HG02885 (cell line): ENCODE measurements at regions not wholly inside any gene's neighbourhood (a gene's known extent, or its start where the extent isn't known, plus 50 kb on each side); places are given as distances from the start of the nearest gene placed in this dataset.

Experiments
- ATAC-seq: cut with Tn5 transposase; IDR thresholded peaks from one replicate; pipeline ENCODE4 v1.9.1; 2021; ENCODE audit warnings: mild to moderate bottlenecking; ENCODE audit not compliant: unreplicated experiment, poor library complexity

DNA sequence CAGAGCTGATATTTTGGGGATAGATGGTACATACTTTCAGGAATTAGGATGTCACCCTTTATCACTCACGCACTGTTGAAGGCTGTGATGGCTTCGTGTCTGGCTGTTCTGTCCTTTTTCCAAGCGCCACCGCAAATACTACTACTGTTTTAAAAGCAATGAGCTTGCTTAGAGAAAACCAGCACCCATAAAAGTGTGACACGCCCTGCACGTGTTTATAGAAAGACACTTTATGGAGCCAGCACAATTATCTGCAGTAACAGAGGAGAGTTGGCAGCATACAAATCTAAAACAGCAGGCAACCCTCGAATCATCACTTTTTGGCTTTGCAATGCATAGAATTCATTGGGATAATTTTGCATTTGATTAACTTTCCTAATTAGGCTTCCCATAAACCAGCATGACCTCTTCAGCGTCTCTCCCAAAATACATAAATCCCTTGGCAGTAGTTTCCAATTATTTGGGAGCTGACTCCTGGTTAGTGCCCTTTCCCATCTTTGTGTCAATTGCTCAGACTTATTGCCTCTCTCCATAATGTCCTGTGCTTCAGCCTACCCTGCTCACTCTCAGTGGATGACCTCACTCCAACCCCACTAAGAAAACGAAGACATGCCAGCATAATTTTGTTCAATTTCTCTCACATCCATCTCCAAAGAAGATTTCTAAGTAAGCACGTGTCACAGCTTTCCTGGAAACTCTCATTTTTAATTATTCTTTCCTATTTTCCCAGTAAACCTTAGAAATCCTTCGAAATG lies 118.7 kb upstream of the LARGE1 start:
- no peak for ATAC-seq

DNA sequence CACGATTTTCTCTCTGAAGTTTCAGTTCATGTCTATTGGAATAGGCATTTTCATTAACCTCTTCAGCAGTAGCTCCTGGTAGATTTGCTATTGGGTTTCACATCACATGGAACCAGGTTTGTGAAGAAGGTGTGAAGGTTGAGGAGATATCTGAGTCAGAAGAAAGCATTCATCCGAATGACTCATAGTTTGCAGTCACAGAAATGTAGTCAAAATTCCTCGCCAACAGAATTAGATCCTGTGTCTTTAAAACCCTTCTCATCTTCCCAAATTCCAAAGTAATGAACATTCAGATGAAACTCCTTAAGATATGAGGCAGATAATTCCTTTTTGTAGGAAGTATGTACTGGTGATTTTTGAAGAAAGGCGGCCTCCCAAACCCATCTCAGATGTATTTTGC lies 125.0 kb upstream of the LARGE1 start:
- ATAC-seq = no peak

DNA sequence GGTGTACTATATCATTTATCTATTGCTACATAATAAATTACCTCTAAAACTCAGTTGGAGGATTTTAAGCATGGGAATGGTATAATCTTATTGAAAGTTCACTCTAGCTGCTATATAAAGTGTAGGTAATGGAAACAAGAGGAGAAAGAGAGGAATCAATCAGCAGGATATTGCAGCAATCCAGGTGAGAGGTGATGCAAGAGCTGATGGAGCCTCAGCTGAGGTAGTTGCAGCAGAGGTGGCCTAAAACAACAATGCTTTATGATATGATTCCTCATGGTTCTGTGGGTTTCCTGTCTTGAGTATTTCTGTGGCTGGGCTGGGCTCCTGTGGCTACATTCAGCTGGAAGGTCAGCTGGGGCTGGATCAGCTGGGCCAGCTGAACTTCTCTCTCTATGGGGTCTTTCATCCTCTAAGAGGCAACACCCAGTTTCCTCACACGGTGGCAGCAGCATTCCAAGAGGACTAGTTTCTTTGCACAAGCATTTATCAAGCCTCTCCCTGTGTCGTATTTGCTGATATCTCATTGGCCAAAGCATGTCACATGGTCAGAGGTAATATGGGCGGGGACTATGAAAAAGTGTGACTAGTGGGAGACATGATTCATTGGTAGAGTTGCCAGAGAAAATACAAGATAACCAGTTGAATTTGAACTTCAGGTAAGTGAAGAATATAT lies 135.4 kb upstream of the LARGE1 start:
- no peak for ATAC-seq

DNA sequence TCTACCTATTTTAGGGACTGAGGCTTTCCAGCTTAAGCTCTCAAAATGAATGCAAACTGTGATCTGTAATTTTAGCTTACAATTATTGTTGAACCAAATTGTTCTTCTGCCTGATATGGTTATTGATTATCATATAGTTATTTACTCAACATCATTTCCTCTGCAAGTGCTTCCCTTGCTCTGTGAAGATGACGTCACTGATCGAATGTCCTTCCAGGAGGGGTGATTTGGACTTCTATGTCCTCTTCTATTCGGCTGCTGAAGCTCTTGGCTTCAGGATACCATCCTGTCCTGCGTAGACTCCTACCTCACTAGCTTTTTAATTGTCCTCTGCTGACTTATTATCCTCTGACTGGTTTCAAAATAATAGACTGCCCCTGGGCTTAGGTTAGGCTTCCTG lies 137.4 kb upstream of the LARGE1 start:
- no peak for ATAC-seq

DNA sequence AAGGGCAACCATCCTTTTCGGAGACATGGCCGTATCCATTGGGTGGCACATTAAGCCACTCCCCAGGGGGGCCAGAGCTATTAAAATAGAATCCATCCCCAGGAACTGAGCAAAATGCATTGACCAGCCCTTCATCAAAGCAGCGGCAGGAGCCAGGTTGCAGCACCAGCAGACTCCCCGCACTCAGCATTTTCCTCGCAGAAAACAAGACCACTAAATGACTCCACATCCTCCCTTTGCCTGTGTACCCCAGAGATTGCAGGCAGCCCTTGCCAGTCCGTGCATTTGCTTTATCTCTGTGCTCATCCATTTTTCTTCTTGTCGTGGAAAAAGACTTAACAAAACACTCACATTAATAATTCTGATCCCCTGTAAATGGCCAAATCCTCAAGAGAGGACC lies 144.4 kb upstream of the LARGE1 start:
- ATAC-seq = no peak

DNA sequence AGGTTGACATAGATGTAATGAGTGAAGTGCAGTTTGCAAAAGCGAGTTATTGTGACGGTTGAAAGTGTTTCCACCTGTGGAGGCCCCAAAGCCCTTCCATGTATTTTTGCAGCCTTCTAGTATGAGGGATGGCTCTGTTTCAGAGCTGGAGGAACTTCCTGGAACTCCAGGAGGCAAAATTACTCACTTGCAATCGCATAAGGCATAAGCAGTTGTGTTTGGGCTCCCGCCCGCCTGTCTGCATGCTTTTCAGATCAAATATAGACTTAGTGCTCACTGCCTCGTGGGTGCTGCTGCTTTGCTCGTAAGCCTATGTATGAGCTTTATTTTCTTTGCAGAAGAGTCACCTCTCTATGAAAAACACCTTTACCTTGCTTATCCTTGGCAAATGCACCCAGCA lies 146.8 kb upstream of the LARGE1 start:
- ATAC-seq = no peak

DNA sequence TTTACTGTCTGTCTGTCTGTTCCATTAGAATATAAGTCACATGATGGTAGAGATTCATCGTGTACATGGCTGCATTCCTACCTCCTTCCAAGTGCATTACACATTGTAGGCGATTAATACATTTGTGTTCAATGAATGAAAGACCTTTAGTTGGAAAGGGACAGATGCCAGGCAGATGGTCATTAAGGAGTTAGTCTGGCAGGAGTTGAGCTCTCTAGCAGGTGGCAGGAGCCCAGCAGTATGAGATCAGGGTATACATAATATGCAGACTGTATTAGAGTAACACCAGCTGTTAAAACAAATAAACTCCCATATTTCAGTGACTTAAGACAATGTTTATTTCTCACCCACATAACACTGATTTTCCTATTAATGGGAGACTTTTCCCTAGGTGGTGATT lies 147.7 kb upstream of the LARGE1 start:
- no peak for ATAC-seq

DNA sequence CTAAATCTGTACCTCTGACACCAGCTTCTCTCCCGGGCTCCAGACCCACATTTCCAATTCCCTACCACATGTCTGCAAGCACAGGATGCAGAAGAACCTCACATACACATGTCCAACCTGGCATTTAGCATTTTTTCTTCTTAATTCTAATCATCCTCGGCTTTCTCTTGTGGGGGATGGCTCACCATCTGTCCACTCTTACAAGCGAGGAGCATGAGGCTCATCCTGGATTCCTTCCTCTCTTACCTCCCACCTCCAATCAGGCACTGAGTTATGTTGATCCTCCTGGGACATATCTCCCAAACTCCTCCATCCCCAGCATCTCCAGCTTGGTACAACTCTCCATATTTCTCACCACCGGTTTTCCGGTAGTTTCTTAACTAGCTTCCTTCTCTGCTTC lies 149.8 kb upstream of the LARGE1 start:
- no peak for ATAC-seq

DNA sequence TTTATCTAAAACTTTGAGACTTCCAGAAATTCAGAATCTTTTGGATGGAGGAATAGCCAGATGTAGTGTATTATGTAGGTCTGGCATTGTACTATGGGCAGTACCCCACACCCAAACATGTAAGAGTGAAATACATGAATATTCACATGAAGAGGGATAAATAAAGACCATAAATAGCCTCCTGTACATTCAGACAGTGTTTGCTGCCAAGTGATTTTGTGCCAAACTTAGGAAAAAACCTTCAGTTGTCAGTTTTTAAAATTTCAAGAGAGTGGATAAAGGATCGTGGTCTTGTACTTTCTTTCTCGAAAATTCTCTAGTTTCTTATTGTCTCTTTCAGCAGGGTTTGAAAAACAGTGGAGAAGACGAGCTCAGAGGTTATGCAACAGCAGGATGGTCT lies 150.3 kb upstream of the LARGE1 start:
- no peak for ATAC-seq

DNA sequence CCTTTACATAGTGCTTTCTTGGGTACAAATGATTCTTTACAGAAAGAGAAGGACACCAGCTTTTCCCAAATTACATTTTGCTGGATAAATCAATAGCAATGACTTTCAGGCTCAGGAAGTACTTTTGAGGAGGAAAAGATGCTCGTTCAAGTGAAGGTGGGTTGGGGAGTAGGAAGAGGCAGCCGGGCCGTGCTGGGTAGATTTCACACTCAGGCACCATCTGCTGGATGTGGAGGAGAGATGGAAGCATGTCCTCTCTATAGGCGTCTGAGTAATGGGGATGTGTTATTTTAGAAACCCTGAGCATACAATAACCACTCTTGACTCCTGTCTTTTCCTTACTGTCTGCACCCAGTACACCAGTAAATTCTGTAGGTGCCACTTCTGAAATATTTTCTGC lies 152.3 kb upstream of the LARGE1 start:
- no peak for ATAC-seq

DNA sequence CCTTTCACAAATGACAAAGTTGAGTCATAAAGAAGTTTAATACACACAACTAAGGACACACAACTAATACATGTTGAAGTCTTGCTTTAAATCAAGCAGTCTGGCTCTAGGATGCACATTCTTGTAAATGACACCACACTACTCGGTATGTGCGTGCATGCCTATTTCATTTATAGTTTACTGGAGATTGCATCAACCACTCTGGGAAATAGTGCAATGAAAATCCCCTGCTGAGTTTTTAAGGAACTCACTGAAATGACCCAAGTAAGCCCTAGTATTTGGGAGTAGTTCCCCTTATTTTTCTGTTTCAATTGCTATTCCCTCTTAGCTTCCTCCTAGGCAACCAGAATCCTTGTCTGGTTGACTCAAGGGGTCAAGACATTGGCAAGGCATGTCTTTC lies 160.2 kb upstream of the LARGE1 start:
- ATAC-seq = no peak

DNA sequence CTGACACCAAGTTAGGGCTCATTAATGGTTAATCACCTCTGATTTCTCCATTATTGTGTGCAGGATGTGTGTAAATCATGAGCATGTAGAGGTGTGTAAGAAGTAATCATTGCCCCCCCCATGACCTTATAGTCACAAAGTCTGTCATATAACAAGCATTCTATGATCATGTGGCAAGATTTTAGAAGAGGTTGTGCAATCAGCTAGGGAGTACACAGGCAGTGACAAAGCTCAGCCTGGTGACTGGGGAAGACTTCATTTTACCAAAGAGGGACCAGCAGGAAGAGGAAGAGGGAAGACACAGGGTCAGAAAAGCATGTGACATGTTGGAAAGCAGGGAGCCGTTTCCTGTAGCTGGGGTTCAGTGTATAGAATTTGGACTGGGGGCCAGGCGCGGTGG lies 176.5 kb upstream of the LARGE1 start:
- no peak for ATAC-seq

DNA sequence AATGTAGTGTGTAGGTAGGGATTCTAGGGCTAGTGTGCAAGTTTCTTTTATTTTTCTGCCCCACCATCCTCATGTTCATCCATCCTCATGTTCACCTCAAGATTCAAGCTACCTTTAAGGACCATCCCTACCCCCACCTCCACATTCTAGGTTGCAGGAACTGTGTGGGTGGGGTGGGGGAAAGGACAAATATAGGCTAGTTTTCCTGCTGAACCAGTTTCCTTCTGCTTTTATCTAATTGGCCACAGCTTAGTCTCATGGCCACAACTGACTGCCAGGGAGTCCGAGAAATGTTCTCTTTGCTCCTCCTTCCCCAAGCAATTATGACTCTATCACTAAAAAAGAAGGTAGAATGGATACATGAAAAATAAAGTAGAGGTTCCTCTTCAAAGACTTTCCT lies 179.0 kb upstream of the LARGE1 start:
- ATAC-seq = no peak

DNA sequence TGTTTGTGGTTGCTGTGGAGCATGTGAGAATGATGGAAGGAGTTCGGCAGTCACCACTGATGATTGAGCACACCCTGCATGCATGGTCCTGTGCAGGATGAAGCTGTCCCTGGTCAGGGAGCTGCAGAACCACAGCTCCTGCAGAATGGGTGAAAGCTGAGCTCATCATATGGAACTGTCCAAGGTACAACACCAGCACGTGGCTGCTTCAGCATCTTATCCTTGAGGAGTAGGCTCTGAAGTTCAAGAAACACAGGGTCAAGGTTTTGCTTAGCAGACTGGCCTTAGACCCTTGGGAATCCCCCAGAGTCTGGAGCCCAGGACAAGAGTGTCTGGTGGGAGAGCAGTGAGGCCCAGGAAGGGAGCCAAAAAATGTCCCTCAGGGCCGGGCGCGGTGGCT lies 182.4 kb upstream of the LARGE1 start:
- ATAC-seq = no peak

DNA sequence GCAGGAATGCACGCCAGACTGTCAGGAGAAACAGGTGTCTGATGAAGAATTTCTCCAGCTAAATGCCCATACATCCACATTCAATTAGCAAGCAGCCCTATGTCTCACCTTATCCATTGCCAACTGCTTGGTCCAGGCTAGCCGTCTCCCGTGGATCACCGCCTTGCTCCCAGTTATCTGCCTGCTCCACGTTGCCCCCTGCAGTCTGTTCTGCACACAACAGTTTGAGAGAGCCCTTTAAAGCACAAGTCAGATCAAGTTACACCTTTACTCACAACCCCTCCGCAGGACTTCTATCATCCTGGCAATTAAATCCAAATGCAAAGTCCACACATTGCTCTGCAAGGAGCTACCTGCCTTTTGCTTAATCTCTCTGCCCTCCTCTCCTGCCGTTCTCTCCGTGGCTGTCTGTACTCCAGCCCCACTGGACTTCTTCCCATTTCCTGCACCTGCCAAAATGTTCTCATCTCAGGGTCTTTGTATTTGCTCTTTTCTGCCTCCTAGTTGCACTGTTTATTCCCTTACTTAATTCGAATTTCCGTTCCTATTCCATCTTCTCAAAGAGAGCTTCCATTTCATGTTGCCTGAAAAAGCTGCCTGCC lies 185.3 kb upstream of the LARGE1 start:
- ATAC-seq = no peak

DNA sequence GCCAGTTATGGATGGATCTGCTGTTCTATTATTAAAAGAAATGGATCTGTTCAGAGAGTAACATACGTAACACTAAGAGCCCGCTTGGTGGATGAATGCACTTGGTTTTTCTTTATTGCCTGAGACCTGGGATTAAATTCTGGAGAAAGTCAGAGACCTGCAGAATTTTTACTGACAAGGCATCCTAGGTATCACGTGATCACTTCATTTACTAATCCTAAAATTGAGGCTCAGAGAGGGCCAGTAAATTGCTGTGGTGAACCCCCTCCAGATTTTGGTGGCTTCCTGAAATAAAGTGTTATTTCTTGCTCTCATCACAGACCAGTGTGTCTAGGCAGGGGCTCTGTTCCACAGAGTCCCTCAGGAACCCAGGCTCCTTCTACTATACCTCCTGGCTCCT lies 187.9 kb upstream of the LARGE1 start:
- no peak for ATAC-seq

DNA sequence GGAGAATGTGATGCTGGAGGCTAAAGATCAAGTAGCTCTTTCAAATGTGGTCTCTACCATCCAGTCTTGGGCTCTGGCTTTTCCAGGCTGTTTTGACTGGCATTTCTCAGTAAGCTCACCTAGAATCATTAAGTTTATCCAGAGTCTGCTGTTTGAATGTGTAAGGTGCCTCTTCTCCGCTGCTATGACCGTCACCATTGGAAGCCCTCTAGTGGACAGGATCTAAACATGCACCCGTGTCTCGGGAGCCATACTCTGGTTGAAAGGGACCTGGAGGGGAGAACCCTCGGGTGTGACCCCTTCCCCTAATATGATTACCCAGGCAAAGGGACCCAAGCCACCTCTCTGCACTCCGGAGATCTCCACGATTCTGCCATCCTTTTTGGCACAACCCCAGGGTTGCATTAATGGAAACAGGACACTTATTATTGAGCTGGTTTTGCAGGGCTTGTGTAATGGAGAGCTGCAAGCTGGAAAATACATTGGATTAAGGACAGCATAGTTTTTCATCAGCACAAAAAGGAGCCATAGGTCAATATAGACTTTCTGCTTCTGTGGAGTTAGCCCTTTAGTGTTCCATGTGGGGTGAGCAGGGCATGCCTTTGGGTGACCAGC lies 191.0 kb upstream of the LARGE1 start:
- no peak for ATAC-seq

DNA sequence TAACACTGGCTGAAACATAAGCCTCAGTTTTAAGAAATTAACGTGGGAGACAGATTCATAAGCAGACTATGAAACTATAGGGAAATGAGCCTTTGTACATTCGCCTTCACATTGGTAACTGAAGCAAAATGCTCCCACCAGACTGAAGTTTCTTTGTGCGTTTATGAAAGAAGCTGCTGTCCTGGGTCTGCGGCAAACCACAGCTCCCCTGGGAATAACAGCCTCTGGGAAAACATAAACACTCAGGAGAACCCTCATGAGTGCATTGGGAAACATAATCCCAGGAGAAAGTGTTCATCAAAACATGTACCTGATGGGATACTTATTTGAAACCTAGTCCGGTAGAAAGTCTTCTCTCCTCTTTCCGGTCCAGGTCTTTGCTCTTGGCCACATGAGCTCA lies 193.1 kb upstream of the LARGE1 start:
- no peak for ATAC-seq

DNA sequence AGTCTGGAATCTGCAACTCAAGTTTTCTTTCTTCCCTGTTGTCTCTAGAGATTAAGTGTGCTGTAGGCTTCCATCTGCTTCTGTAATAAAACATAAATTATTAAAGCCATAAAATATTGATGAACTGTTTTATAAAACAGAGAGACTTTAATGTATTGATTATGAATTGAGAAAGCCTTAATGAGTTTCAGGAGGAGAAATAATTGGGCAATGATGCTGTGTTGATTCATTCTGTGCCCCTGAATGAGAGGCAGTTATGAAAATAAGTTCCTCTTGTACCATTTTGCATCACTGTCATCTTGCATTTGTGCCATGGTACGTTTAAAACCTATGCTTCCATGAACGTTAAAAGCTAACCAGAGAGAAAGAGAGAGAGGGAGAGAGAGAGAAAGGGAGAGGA lies 194.1 kb upstream of the LARGE1 start:
- ATAC-seq = no peak

DNA sequence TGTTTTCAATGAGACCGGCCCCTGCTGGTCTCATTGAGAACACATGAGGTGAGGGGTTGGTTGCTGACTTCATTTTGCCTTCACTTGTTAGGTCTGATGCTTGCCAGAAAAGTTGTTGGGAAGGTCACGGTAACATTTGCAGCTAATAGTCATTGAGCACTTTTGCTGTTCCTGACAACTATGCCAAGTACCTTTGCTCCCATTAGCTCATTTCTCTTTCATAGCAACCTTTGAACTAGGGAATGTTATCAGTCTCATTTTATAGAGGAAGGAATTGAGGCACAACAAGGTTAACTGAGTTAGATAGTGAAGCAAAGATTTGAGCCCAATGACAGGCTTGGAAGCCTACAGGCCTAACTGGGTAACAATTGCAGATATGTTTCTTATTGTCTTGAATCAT lies 195.4 kb upstream of the LARGE1 start:
- no peak for ATAC-seq

DNA sequence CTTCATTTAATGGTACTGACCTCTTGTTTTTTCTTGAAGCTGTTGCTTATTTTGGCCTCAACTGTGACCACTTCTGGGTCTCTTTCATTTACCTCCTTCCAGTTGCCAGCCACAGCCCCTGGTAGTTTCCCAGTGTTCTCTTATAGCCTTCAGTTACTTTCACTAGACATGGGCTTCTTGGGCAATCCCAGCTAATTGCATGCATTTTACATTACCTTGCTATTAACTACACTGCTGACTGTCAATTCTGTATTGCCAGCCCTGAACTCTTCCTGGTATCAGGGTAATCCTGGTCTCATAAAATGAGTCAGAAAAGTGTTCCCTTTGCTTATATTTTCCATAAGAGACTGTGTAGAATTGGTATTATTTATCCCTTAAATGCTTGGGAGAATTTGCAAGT lies 195.8 kb upstream of the LARGE1 start:
- ATAC-seq = no peak
